GM13977 (cell line): ENCODE measurements at regions not wholly inside any gene's neighbourhood (a gene's known extent, or its start where the extent isn't known, plus 50 kb on each side); places are given as distances from the start of the nearest gene placed in this dataset.

Experiments used
- DNase-seq: peaks from one replicate; pipeline ENCODE4 v3.0.0; 2012; ENCODE audit warnings: low spot score
- in situ Hi-C: fragments of 300-500 bp; cut with MboI; formaldehyde crosslinking; loops from one replicate; pipeline ENCODE4 v1.12.0; 2022; ENCODE audit warnings: low sequenced_read_pairs, low pct_unique_long_range_greater_than_20kb, mixed read lengths, inconsistent platforms; ENCODE audit not compliant: unreplicated experiment
- TF ChIP-seq, protein P1 (sequence below): IDR thresholded peaks from 2 replicates; pipeline ENCODE4 v1.5.1; 2012; ENCODE audit warnings: mild to moderate bottlenecking, control low read depth; ENCODE audit not compliant: insufficient read depth; ENCODE audit errors: extremely low read depth, missing control alignments

DNA sequence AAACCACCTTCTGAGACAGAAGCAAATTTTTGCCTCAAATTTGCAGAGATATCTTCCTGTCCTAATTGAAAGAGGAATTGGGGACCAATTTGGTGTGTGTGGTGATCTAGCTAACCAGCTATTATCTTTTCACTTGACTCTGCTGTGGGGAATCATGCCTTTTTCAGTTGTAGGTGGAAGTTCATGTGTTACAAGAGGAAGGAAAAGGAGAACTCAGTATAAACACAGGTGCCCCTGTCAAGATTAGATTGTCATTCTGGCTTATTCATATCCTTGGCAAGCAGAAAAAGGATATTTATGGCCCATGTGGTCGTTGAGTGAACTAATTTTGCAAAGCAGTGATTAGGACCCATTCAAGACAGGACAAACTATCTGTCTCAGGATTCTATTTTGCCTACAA is 336.8 kb upstream of the SLC30A5 start:
- TF ChIP-seq, protein P1, sequence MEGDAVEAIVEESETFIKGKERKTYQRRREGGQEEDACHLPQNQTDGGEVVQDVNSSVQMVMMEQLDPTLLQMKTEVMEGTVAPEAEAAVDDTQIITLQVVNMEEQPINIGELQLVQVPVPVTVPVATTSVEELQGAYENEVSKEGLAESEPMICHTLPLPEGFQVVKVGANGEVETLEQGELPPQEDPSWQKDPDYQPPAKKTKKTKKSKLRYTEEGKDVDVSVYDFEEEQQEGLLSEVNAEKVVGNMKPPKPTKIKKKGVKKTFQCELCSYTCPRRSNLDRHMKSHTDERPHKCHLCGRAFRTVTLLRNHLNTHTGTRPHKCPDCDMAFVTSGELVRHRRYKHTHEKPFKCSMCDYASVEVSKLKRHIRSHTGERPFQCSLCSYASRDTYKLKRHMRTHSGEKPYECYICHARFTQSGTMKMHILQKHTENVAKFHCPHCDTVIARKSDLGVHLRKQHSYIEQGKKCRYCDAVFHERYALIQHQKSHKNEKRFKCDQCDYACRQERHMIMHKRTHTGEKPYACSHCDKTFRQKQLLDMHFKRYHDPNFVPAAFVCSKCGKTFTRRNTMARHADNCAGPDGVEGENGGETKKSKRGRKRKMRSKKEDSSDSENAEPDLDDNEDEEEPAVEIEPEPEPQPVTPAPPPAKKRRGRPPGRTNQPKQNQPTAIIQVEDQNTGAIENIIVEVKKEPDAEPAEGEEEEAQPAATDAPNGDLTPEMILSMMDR: no peak
- in situ Hi-C loops: no loop called here
- DNase-seq: no peak

DNA sequence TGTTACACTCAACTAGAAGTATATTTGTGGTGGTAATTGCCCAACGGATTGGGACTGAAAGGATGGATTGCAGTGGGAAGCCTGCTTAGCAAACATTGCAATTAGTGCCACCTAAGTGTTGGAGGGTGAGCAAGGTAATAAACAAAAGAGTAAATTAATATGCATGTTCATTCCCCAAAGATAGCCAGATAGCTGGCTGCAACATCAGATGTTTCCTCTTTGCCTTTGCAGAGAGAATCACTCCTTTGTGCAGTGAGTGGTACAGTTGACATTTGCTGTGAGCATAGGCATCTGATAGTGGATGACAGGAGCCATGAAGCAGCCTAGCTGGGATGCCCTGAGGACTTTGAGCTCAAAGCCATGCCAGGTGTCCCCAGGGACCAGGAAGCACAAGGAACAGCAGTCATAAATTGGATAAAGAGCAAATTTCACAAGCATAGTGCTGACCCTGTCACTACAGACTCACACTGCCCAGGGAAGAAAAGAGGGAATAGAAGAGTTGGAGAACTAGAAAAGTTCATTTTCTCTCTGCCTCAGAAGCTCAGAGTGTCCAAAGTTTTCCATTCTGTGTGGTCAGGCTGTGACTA is 336.1 kb upstream of the SLC30A5 start:
- in situ Hi-C loops: no loop called here
- TF ChIP-seq, protein P1: no peak
- DNase-seq: no peak

DNA sequence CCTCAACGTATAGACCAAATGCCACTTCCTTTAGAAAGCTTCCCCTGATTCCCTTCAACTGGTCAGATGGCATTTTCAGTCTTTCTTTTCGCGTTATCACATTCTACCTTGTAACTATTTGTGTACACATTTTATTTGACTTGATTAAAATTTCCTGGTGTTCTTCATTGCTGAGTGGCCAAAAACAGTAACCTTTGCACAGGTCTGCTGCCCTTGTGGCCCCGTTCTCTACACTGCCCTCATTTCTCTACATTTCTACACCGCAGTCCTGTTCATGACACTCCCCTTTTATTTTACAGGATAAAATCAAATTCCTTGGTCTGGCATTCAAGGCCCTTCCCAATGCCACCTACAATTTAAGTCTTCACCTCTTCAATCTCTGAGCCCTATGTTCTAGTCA is 334.2 kb upstream of the SLC30A5 start:
- in situ Hi-C loops: no loop called here
- TF ChIP-seq, protein P1: no peak
- no peak for DNase-seq

DNA sequence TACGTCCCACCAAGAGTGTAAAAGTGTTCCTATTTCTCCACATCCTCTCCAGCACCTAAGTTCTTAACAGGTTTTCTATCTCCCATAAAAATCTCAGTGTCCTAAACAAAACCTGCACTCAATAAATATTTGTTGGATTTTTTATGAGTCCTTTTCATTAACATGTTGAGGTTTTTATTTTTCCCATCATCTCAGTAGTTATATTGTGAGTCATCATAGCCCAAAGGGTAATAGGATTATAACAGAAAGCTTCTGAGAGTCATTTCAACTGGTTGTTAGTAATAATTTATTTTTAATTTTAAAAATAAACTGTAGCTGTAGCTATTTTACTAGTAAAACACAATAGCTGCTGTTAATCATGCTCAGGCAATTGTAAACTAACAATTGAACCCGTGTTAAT is 331.6 kb upstream of the SLC30A5 start:
- in situ Hi-C loops: no loop called here
- no peak for DNase-seq
- TF ChIP-seq, protein P1: no peak

DNA sequence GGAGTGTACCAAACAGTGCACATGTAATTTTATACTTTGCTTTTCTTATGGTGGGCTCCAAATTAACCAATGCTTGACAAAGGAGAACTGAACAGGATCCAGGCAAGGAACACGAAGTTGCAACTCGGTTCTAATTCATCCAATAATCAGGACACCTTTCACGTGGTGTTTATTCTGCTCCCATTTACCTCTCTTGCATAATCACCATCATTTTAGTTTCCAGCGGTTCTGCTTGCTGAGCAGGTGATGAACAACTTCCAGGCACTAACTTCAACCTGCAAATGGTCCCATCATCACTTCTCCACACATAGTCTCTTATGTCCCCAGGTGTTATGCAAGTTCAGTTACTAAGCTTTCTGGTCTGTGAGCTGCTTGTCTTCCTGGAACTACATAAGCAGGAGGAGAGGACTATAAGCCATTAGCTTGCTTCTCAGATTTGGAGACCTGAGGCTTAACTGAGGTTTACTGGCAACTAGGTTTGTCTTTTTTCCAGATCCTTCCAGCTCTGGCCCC is 326.8 kb upstream of the SLC30A5 start:
- in situ Hi-C loops: no loop called here
- TF ChIP-seq, protein P1: no peak
- DNase-seq: no peak

DNA sequence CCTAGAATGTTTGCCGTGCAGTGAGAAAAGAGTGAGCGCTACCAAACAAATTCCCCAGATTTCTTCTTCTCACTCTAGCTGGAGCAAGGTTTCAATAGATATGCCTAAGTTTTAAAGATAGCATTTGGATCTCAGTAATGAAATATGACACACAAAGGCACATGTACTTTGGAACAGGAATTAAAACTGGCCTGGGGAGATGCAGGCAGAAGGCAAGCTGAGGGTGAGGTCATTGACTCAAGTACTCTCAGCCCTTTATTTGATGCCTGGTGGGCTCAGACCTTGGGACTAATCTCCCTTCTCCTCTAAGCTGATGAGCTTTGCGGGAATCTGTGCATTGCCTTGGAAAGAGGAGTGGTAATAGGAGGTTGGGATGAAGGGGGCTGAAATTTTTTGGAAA is 323.3 kb upstream of the SLC30A5 start:
- no peak for DNase-seq
- in situ Hi-C loops: no loop called here
- TF ChIP-seq, protein P1: no peak
